ENCODE measurements at regions not wholly inside any gene's neighbourhood (a gene's known extent, or its start where the extent isn't known, plus 50 kb on each side); places are given as distances from the start of the nearest gene placed in this dataset.

GRCh38 chrX:7759830-7760229 lies 83.1 kb upstream of the VCX start:
- POLR2A ChIA-PET: no interaction called here
- ATAC-seq: no peak
- no peak overlapping the region for H3K27ac ChIP-seq (ENCODE audit: low read depth, low read length)
- H3K4me1 ChIP-seq (ENCODE audit: control insufficient read depth in 2 of 2, insufficient read depth in 2 of 2, low read length in 2 of 2): no peaks in the 10 kb centered on the region
- Mint-ChIP-seq H3K27me3 (no peaks in the 10 kb centered on the region), H3K9me3 (peaks cover 0 to 9% (median 0%) of the 10 kb centered on the region in 11 donors), H3K4me3 (no peak overlapping the region), H3K4me1 (no peaks in the 10 kb centered on the region), H3K36me3 (no peaks in the 10 kb centered on the region), H3K27ac (no peak overlapping the region)
- intact Hi-C loops (cut with micrococcal nuclease): no loop called here
- H3K27me3 ChIP-seq (ENCODE audit: control insufficient read depth in 2 of 2, insufficient read depth in 2 of 2, low read length in 2 of 2): no peaks in the 10 kb centered on the region
- no peaks in the 10 kb centered on the region for H3K36me3 ChIP-seq (ENCODE audit: control insufficient read depth in 2 of 3, insufficient read depth in 3 of 3, low read length in 3 of 3)
- no peaks in the 10 kb centered on the region for H3K9me3 ChIP-seq (ENCODE audit: control insufficient read depth in 2 of 3, low read length in 3 of 3)
- CTCF ChIA-PET: no interaction called here
- no peak for DNase-seq
- H3K4me3 ChIP-seq (ENCODE audit: low read length): no peak overlapping the region

GRCh38 chrX:7746856-7747255 lies 96.1 kb upstream of the VCX start:
- Mint-ChIP-seq H3K4me1 (no peaks in the 10 kb centered on the region), H3K27ac (no peak overlapping the region), H3K4me3 (no peak overlapping the region), H3K27me3 (no peaks in the 10 kb centered on the region), H3K36me3 (no peaks in the 10 kb centered on the region), H3K9me3 (peaks cover 0 to 6% (median 0%) of the 10 kb centered on the region in 11 donors)
- intact Hi-C loops (cut with micrococcal nuclease): no loop called here
- H3K4me1 ChIP-seq (ENCODE audit: control insufficient read depth in 2 of 2, insufficient read depth in 2 of 2, low read length in 2 of 2): no peaks in the 10 kb centered on the region
- DNase-seq (no peak), ATAC-seq (no peak)
- POLR2A ChIA-PET: no interaction called here
- no peaks in the 10 kb centered on the region for H3K9me3 ChIP-seq (ENCODE audit: control insufficient read depth in 2 of 3, low read length in 3 of 3)
- no peak overlapping the region for H3K27ac ChIP-seq (ENCODE audit: low read depth, low read length)
- CTCF ChIA-PET: no interaction called here
- H3K4me3 ChIP-seq (ENCODE audit: low read length): no peak overlapping the region
- no peaks in the 10 kb centered on the region for H3K27me3 ChIP-seq (ENCODE audit: control insufficient read depth in 2 of 2, insufficient read depth in 2 of 2, low read length in 2 of 2)
- H3K36me3 ChIP-seq (ENCODE audit: control insufficient read depth in 2 of 3, insufficient read depth in 3 of 3, low read length in 3 of 3): no peaks in the 10 kb centered on the region

GRCh38 chrX:7730071-7730470 lies 112.9 kb upstream of the VCX start:
- H3K9me3 ChIP-seq (ENCODE audit: control insufficient read depth in 2 of 3, low read length in 3 of 3): no peaks in the 10 kb centered on the region
- POLR2A ChIA-PET: no interaction called here
- no peak overlapping the region for H3K4me3 ChIP-seq (ENCODE audit: low read length)
- Mint-ChIP-seq H3K27me3 (no peaks in the 10 kb centered on the region), H3K4me3 (no peak overlapping the region), H3K4me1 (no peaks in the 10 kb centered on the region), H3K36me3 (no peaks in the 10 kb centered on the region), H3K9me3 (peaks cover 0 to 3% (median 0%) of the 10 kb centered on the region in 11 donors), H3K27ac (no peak overlapping the region)
- H3K4me1 ChIP-seq (ENCODE audit: control insufficient read depth in 2 of 2, insufficient read depth in 2 of 2, low read length in 2 of 2): no peaks in the 10 kb centered on the region
- ATAC-seq (no peak), DNase-seq (no peak)
- no peaks in the 10 kb centered on the region for H3K36me3 ChIP-seq (ENCODE audit: control insufficient read depth in 2 of 3, insufficient read depth in 3 of 3, low read length in 3 of 3)
- intact Hi-C loops (cut with micrococcal nuclease): no loop called here
- H3K27me3 ChIP-seq (ENCODE audit: control insufficient read depth in 2 of 2, insufficient read depth in 2 of 2, low read length in 2 of 2): no peaks in the 10 kb centered on the region
- no peak overlapping the region for H3K27ac ChIP-seq (ENCODE audit: low read depth, low read length)
- CTCF ChIA-PET: no interaction called here

GRCh38 chrX:7720519-7720918 lies 122.5 kb upstream of the VCX start:
- Mint-ChIP-seq H3K4me3 (no peak overlapping the region), H3K4me1 (no peaks in the 10 kb centered on the region)
- intact Hi-C loops (cut with micrococcal nuclease): no loop called here

GRCh38 chrX:7714351-7714750 lies 128.6 kb upstream of the VCX start:
- ChIA-PET CTCF (no interaction called here), POLR2A (no interaction called here)
- no peak overlapping the region for H3K27ac Mint-ChIP-seq
- no peaks in the 10 kb centered on the region for H3K4me1 Mint-ChIP-seq
- Histone ChIP-seq H3K27ac (ENCODE audit: low read depth, low read length) (no peak overlapping the region), H3K4me1 (ENCODE audit: control insufficient read depth in 2 of 2, insufficient read depth in 2 of 2, low read length in 2 of 2) (no peaks in the 10 kb centered on the region), H3K36me3 (ENCODE audit: control insufficient read depth in 2 of 3, insufficient read depth in 3 of 3, low read length in 3 of 3) (no peaks in the 10 kb centered on the region), H3K9me3 (ENCODE audit: control insufficient read depth in 2 of 3, low read length in 3 of 3) (no peaks in the 10 kb centered on the region), H3K27me3 (ENCODE audit: control insufficient read depth in 2 of 2, insufficient read depth in 2 of 2, low read length in 2 of 2) (no peaks in the 10 kb centered on the region), H3K4me3 (ENCODE audit: low read length) (no peak overlapping the region)
- intact Hi-C loops (cut with micrococcal nuclease): no loop called here
- H3K27me3 Mint-ChIP-seq: no peaks in the 10 kb centered on the region
- no peak for DNase-seq
- H3K9me3 Mint-ChIP-seq: peaks cover 0 to 2% (median 0%) of the 10 kb centered on the region in 11 donors
- no peak for ATAC-seq
- no peak overlapping the region for H3K4me3 Mint-ChIP-seq
- no peaks in the 10 kb centered on the region for H3K36me3 Mint-ChIP-seq

More at GRCh38 chrX:7720519-7720918, 122.5 kb upstream of the VCX start:
- no peak for ATAC-seq
- Histone ChIP-seq H3K4me3 (ENCODE audit: low read length) (no peak overlapping the region), H3K27me3 (ENCODE audit: control insufficient read depth in 2 of 2, insufficient read depth in 2 of 2, low read length in 2 of 2) (no peaks in the 10 kb centered on the region), H3K9me3 (ENCODE audit: control insufficient read depth in 2 of 3, low read length in 3 of 3) (no peaks in the 10 kb centered on the region), H3K4me1 (ENCODE audit: control insufficient read depth in 2 of 2, insufficient read depth in 2 of 2, low read length in 2 of 2) (no peaks in the 10 kb centered on the region), H3K27ac (ENCODE audit: low read depth, low read length) (no peak overlapping the region), H3K36me3 (ENCODE audit: control insufficient read depth in 2 of 3, insufficient read depth in 3 of 3, low read length in 3 of 3) (no peaks in the 10 kb centered on the region)
- Mint-ChIP-seq H3K27me3 (no peaks in the 10 kb centered on the region), H3K27ac (no peak overlapping the region), H3K36me3 (no peaks in the 10 kb centered on the region), H3K9me3 (peaks cover 0 to 6% (median 0%) of the 10 kb centered on the region in 11 donors)
- no peak for DNase-seq
- ChIA-PET POLR2A (no interaction called here), CTCF (no interaction called here)

- no peak overlapping the region for H3K4me3 ChIP-seq (ENCODE audit: low read length)
- no peak for ATAC-seq
- H3K9me3 ChIP-seq (ENCODE audit: control insufficient read depth in 2 of 3, low read length in 3 of 3): no peaks in the 10 kb centered on the region
- Mint-ChIP-seq H3K27me3 (no peaks in the 10 kb centered on the region), H3K27ac (no peak overlapping the region), H3K36me3 (no peaks in the 10 kb centered on the region), H3K9me3 (peaks cover 0 to 3% (median 0%) of the 10 kb centered on the region in 11 donors), H3K4me1 (no peaks in the 10 kb centered on the region), H3K4me3 (no peak overlapping the region)
- intact Hi-C loops (cut with micrococcal nuclease): no loop called here
- POLR2A ChIA-PET: no interaction called here
- H3K36me3 ChIP-seq (ENCODE audit: control insufficient read depth in 2 of 3, insufficient read depth in 3 of 3, low read length in 3 of 3): no peaks in the 10 kb centered on the region
- no peaks in the 10 kb centered on the region for H3K27me3 ChIP-seq (ENCODE audit: control insufficient read depth in 2 of 2, insufficient read depth in 2 of 2, low read length in 2 of 2)
- H3K4me1 ChIP-seq (ENCODE audit: control insufficient read depth in 2 of 2, insufficient read depth in 2 of 2, low read length in 2 of 2): no peaks in the 10 kb centered on the region
- no peak for DNase-seq
- H3K27ac ChIP-seq (ENCODE audit: low read depth, low read length): no peak overlapping the region
- CTCF ChIA-PET: no interaction called here
These were observed 131.8 kb upstream of the VCX start for GRCh38 chrX:7711167-7711566.

GRCh38 chrX:7709845-7710244 lies 133.1 kb upstream of the VCX start:
- CTCF ChIA-PET: no interaction called here
- intact Hi-C loops (cut with micrococcal nuclease): no loop called here

More at GRCh38 chrX:7709845-7710244, 133.1 kb upstream of the VCX start:
- Mint-ChIP-seq H3K4me1 (no peaks in the 10 kb centered on the region), H3K27me3 (no peaks in the 10 kb centered on the region), H3K27ac (no peak overlapping the region), H3K4me3 (no peak overlapping the region), H3K36me3 (no peaks in the 10 kb centered on the region), H3K9me3 (peaks cover 0 to 3% (median 0%) of the 10 kb centered on the region in 11 donors)
- no peak for DNase-seq
- no peaks in the 10 kb centered on the region for H3K4me1 ChIP-seq (ENCODE audit: control insufficient read depth in 2 of 2, insufficient read depth in 2 of 2, low read length in 2 of 2)
- H3K9me3 ChIP-seq (ENCODE audit: control insufficient read depth in 2 of 3, low read length in 3 of 3): no peaks in the 10 kb centered on the region
- H3K27me3 ChIP-seq (ENCODE audit: control insufficient read depth in 2 of 2, insufficient read depth in 2 of 2, low read length in 2 of 2): no peaks in the 10 kb centered on the region
- no peak overlapping the region for H3K27ac ChIP-seq (ENCODE audit: low read depth, low read length)
- no peak overlapping the region for H3K4me3 ChIP-seq (ENCODE audit: low read length)
- H3K36me3 ChIP-seq (ENCODE audit: control insufficient read depth in 2 of 3, insufficient read depth in 3 of 3, low read length in 3 of 3): no peaks in the 10 kb centered on the region
- POLR2A ChIA-PET: no interaction called here
- no peak for ATAC-seq

Measured in naive thymus-derived CD4-positive, alpha-beta T cell (primary cell).